CD14-positive monocyte (primary cell): ENCODE measurements at regions not wholly inside any gene's neighbourhood (a gene's known extent, or its start where the extent isn't known, plus 50 kb on each side); places are given as distances from the start of the nearest gene placed in this dataset. TPM values are rescaled to one million over a fixed set of nuclear protein-coding genes. Genes with fewer than 3 reads are reported as not detected.
"Not testable (repeated sequence)": the region's sequence is repeated elsewhere in the genome, so short reads cannot be mapped to it uniquely, and the experiment has no call there.

Source experiments
- DNase-seq, 3 donors: peaks; one replicate each; pipeline ENCODE4 v3.0.0-alpha.2; 2011 to 2022
- H2AFZ ChIP-seq: 2 replicates; pipeline ENCODE4 v1.6.0; 2012; ENCODE audit warnings: mild to moderate bottlenecking, low read depth, low read length, inconsistent platforms; ENCODE audit not compliant: insufficient read depth, poor library complexity, severe bottlenecking
- H3K27ac ChIP-seq, 2 donors: 1 replicate in 1 of 2; 2 replicates in 1 of 2; pipeline ENCODE4 v1.5.1; 2012 to 2013; ENCODE audit warnings: low read length in 2 of 2, control low read depth in 1 of 2, inconsistent platforms in 1 of 2, low read depth in 1 of 2, mild to moderate bottlenecking in 1 of 2
- H3K27me3 ChIP-seq, 2 donors: one replicate each; pipeline versions ENCODE4 v1.6.0 to v1.6.1; 2011 to 2013; ENCODE audit warnings: low read length in 2 of 2; ENCODE audit not compliant: control insufficient read depth in 2 of 2, insufficient read depth in 2 of 2
- H3K36me3 ChIP-seq, 2 donors: replicated peaks in 1 of 2; 1 replicate in 1 of 2; 2 replicates in 1 of 2; pipeline versions ENCODE4 v1.5.1 to v1.6.1; 2012 to 2013; ENCODE audit warnings: low read length in 2 of 2, control low read depth in 1 of 2, inconsistent platforms in 1 of 2, mild to moderate bottlenecking in 1 of 2; ENCODE audit not compliant: insufficient read depth in 2 of 2, control insufficient read depth in 1 of 2
- H3K4me1 ChIP-seq, 2 donors: 1 replicate in 1 of 2; 2 replicates in 1 of 2; pipeline versions ENCODE4 v1.5.1 to v1.6.1; 2012 to 2013; ENCODE audit warnings: low read length in 2 of 2, control low read depth in 1 of 2, inconsistent platforms in 1 of 2, mild to moderate bottlenecking in 1 of 2, moderate library complexity in 1 of 2; ENCODE audit not compliant: insufficient read depth in 2 of 2, control insufficient read depth in 1 of 2
- H3K4me2 ChIP-seq: replicated peaks from 2 replicates; pipeline ENCODE3; 2012; ENCODE audit warnings: low read length, moderate library complexity, mild to moderate bottlenecking; ENCODE audit not compliant: poor library complexity, severe bottlenecking; ENCODE audit errors: extremely low read depth
- H3K4me3 ChIP-seq, 3 experiments: fragments of 200-600 bp in 1 of 3; sonication (generic) in 1 of 3; replicated peaks in 1 of 3; 1 replicate in 2 of 3; 2 replicates in 1 of 3; pipeline ENCODE4 v1.5.1; 2011 to 2013; ENCODE audit warnings: low read length in 3 of 3, mild to moderate bottlenecking in 3 of 3, control low read depth in 2 of 3, low read depth in 2 of 3, inconsistent platforms in 1 of 3, moderate library complexity in 1 of 3
- H3K79me2 ChIP-seq: 2 replicates; pipeline ENCODE4 v1.6.0; 2012; ENCODE audit warnings: mild to moderate bottlenecking, control low read depth, inconsistent platforms, low read length, moderate library complexity; ENCODE audit not compliant: insufficient read depth
- H3K9ac ChIP-seq: 2 replicates; pipeline ENCODE4 v1.6.0; 2017; ENCODE audit warnings: low read length, mild to moderate bottlenecking; ENCODE audit not compliant: insufficient read depth, poor library complexity, severe bottlenecking
- H3K9me3 ChIP-seq, 2 donors: replicated peaks in 1 of 2; 1 replicate in 1 of 2; 2 replicates in 1 of 2; pipeline versions ENCODE4 v1.5.1 to v1.6.1; 2012 to 2013; ENCODE audit warnings: low read length in 2 of 2, control low read depth in 1 of 2; ENCODE audit not compliant: control insufficient read depth in 1 of 2, insufficient read depth in 1 of 2
- H4K20me1 ChIP-seq: 2 replicates; pipeline ENCODE4 v1.6.0; 2012; ENCODE audit warnings: mild to moderate bottlenecking, low read length, control low read depth, moderate library complexity; ENCODE audit not compliant: insufficient read depth
- H3K27ac Mint-ChIP-seq, 7 donors: one replicate each; pipeline ENCODE4 v1.8.0; 2020; ENCODE audit warnings: mild to moderate bottlenecking in 7 of 7, mixed read lengths in 7 of 7, moderate library complexity in 6 of 7, inconsistent platforms in 2 of 7
- H3K27me3 Mint-ChIP-seq, 3 donors: one replicate each; pipeline ENCODE4 v1.8.0; 2021 to 2022; ENCODE audit warnings: low read depth in 3 of 3, mild to moderate bottlenecking in 3 of 3, mixed read lengths in 3 of 3, moderate library complexity in 3 of 3, inconsistent platforms in 1 of 3
- H3K36me3 Mint-ChIP-seq, 2 donors: one replicate each; pipeline ENCODE4 v1.8.0; 2020; ENCODE audit warnings: mixed read lengths in 2 of 2, inconsistent platforms in 1 of 2, mild to moderate bottlenecking in 1 of 2
- H3K4me1 Mint-ChIP-seq: one replicate; pipeline ENCODE4 v1.8.0; 2020; ENCODE audit warnings: mild to moderate bottlenecking, mixed read lengths
- H3K4me3 Mint-ChIP-seq, 2 donors: one replicate each; pipeline ENCODE4 v1.8.0; 2020; ENCODE audit warnings: mild to moderate bottlenecking in 2 of 2, mixed read lengths in 2 of 2, moderate library complexity in 1 of 2
- H3K9me3 Mint-ChIP-seq, 7 donors: one replicate each; pipeline ENCODE4 v1.8.0; 2020 to 2022; ENCODE audit warnings: mixed read lengths in 7 of 7, mild to moderate bottlenecking in 6 of 7, moderate library complexity in 6 of 7, inconsistent platforms in 2 of 7
- WGBS: methylation state at CpG from one replicate; pipeline ENCODE4 v1.1.5; 2013; ENCODE audit warnings: missing lambda C conversion rate; ENCODE audit not compliant: insufficient coverage; 5-methylcytosine and 5-hydroxymethylcytosine counted together
- intact Hi-C, 2 donors: fragments of 100-400 bp; cut with micrococcal nuclease; formaldehyde crosslinking; loops; one replicate each; pipeline versions ENCODE4 v1.15.0 to v1.15.1; 2023
- small RNA-seq: library from RNA; depleted of rRNA; stranded (forward); fragments of <200 nt; gene quantifications from one replicate; pipeline ENCODE3, GENCODE V24; 2012; ENCODE audit warnings: low read depth; ENCODE audit not compliant: insufficient read length
- TF ChIP-seq, protein P1 (sequence below): fragments of 200-600 bp; IDR thresholded peaks from one replicate; pipeline ENCODE4 v1.8.0; 2022; ENCODE audit warnings: antibody characterized with exemption, mild to moderate bottlenecking

- no peak overlapping the region for H3K4me3 ChIP-seq
- intact Hi-C loops = no loop called here
- no peaks in the 10 kb centered on the region for H3K79me2 ChIP-seq
- Mint-ChIP-seq H3K9me3 (no peaks in the 10 kb centered on the region), H3K4me1 (no peaks in the 10 kb centered on the region), H3K27ac (no peak overlapping the region), H3K4me3 (no peak overlapping the region), H3K36me3 (no peaks in the 10 kb centered on the region), H3K27me3 (peaks cover 0 to 3% (median 0%) of the 10 kb centered on the region in 3 donors)
- H3K9me3 ChIP-seq = no peaks in the 10 kb centered on the region
- no peaks in the 10 kb centered on the region for H3K36me3 ChIP-seq
- TF ChIP-seq, protein P1, sequence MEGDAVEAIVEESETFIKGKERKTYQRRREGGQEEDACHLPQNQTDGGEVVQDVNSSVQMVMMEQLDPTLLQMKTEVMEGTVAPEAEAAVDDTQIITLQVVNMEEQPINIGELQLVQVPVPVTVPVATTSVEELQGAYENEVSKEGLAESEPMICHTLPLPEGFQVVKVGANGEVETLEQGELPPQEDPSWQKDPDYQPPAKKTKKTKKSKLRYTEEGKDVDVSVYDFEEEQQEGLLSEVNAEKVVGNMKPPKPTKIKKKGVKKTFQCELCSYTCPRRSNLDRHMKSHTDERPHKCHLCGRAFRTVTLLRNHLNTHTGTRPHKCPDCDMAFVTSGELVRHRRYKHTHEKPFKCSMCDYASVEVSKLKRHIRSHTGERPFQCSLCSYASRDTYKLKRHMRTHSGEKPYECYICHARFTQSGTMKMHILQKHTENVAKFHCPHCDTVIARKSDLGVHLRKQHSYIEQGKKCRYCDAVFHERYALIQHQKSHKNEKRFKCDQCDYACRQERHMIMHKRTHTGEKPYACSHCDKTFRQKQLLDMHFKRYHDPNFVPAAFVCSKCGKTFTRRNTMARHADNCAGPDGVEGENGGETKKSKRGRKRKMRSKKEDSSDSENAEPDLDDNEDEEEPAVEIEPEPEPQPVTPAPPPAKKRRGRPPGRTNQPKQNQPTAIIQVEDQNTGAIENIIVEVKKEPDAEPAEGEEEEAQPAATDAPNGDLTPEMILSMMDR = no peak
- no peak for DNase-seq
- H3K27me3 ChIP-seq = no peaks in the 10 kb centered on the region
- no peak overlapping the region for H3K27ac ChIP-seq
- WGBS = no CpG with 5 or more reads among the region's 1 CpG
- no peak overlapping the region for H2AFZ ChIP-seq
- no peak overlapping the region for H3K4me2 ChIP-seq
- H4K20me1 ChIP-seq = no peaks in the 10 kb centered on the region
- H3K4me1 ChIP-seq = no peaks in the 10 kb centered on the region
- no peak overlapping the region for H3K9ac ChIP-seq
Measured at GRCh38 chr18:14189858-14190257, 57.6 kb upstream of the ZNF519 start.

GRCh38 chr18:14188751-14189406, 56.6 kb upstream of the ZNF519 start:
- H3K9me3 ChIP-seq, H3K4me2 ChIP-seq, H3K36me3 Mint-ChIP-seq, H3K4me1 ChIP-seq, H3K4me3 ChIP-seq, H3K4me1 Mint-ChIP-seq, H3K9ac ChIP-seq, intact Hi-C loops, H3K27ac ChIP-seq, H3K4me3 Mint-ChIP-seq, H3K27me3 ChIP-seq, DNase-seq, H3K27ac Mint-ChIP-seq, H3K36me3 ChIP-seq, H4K20me1 ChIP-seq, H2AFZ ChIP-seq, H3K27me3 Mint-ChIP-seq, H3K9me3 Mint-ChIP-seq, H3K79me2 ChIP-seq: not testable (repeated sequence)
- no CpG with 5 or more reads among the region's 4 CpGs for WGBS

Small RNA genes lying in the stretch of these regions (small RNA-seq; reads per million reads assigned to genes)
- not detected for gene RNU6-316P
